Activated effector memory CD4-positive, alpha-beta T cell treated with Interleukin-2 at 50 U/mL for 16 hours (primary cell): ENCODE measurements at regions not wholly inside any gene's neighbourhood (a gene's known extent, or its start where the extent isn't known, plus 50 kb on each side); places are given as distances from the start of the nearest gene placed in this dataset.

Experiments
- DNase-seq: peaks from one replicate; pipeline ENCODE4 v3.0.0-alpha.2; 2020

GRCh38 chr2:215615067-215615802 lies 179.4 kb upstream of the FN1 start:
- no peak for DNase-seq

GRCh38 chr2:215614296-215614695 lies 178.4 kb upstream of the FN1 start:
- DNase-seq, result no peak

- DNase-seq, result no peak
These were observed 178.0 kb upstream of the FN1 start for GRCh38 chr2:215613888-215614287.

GRCh38 chr2:215613280-215613679 lies 177.4 kb upstream of the FN1 start:
- DNase-seq, result no peak

GRCh38 chr2:215612786-215613185 lies 176.9 kb upstream of the FN1 start:
- DNase-seq, result no peak

- DNase-seq, result no peak
These were observed 175.9 kb upstream of the FN1 start for GRCh38 chr2:215611609-215612386.

- no peak for DNase-seq
These were observed 173.5 kb upstream of the FN1 start for GRCh38 chr2:215609089-215610032.

GRCh38 chr2:215607766-215608165 lies 171.9 kb upstream of the FN1 start:
- DNase-seq, result no peak

GRCh38 chr2:215606219-215606618 lies 170.4 kb upstream of the FN1 start:
- DNase-seq, result no peak

- no peak for DNase-seq
These were observed 169.3 kb upstream of the FN1 start for GRCh38 chr2:215605214-215605613.

GRCh38 chr2:215604606-215605005 lies 168.7 kb upstream of the FN1 start:
- no peak for DNase-seq

- no peak for DNase-seq
These were observed 167.6 kb upstream of the FN1 start for GRCh38 chr2:215603440-215603839.

GRCh38 chr2:215602997-215603396 lies 167.1 kb upstream of the FN1 start:
- no peak for DNase-seq

- no peak for DNase-seq
These were observed 166.3 kb upstream of the FN1 start for GRCh38 chr2:215601990-215602721.

GRCh38 chr2:215601526-215601925 lies 165.7 kb upstream of the FN1 start:
- DNase-seq, result no peak

- no peak for DNase-seq
These were observed 162.6 kb upstream of the FN1 start for GRCh38 chr2:215598376-215598975.

GRCh38 chr2:215597577-215597976 lies 161.7 kb upstream of the FN1 start:
- no peak for DNase-seq

- no peak for DNase-seq
These were observed 158.9 kb upstream of the FN1 start for GRCh38 chr2:215594766-215595165.

- no peak for DNase-seq
These were observed 154.3 kb upstream of the FN1 start for GRCh38 chr2:215590010-215590745.

- no peak for DNase-seq
These were observed 148.0 kb upstream of the FN1 start for GRCh38 chr2:215583881-215584280.

- DNase-seq, result no peak
These were observed 143.9 kb upstream of the FN1 start for GRCh38 chr2:215579809-215580208.
